ENCODE measurements at regions not wholly inside any gene's neighbourhood (a gene's known extent, or its start where the extent isn't known, plus 50 kb on each side); places are given as distances from the start of the nearest gene placed in this dataset.
"Not testable (repeated sequence)": the region's sequence is repeated elsewhere in the genome, so short reads cannot be mapped to it uniquely, and the experiment has no call there.

GRCh38 chr1:101484689-101485338 lies 248.0 kb downstream of the S1PR1 start:
- DNase-seq (ENCODE audit: low read depth), result no peak

- DNase-seq (ENCODE audit: low read depth), result no peak
Measured at GRCh38 chr1:101485712-101486111, 248.9 kb downstream of the S1PR1 start.

DNA sequence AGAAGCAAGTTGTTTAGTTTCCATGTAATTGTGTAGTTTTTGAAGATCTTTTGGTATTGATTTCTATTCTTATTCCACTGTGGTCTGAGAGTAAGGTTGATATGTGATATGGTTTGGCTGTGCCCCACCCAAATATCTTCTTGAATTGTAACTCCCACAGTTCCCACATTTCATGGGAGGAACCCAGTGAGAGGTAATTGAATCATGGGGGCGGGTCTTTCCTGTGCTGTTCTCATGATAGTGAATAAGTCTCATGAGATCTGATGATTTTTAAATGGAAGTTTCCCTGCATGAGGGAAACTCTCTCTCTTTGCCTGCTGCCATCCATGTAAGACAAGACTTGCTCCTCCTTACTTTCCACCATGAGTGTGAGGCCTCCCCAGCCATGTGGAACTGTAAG lies 255.3 kb downstream of the S1PR1 start:
- DNase-seq (ENCODE audit: low read depth), result not testable (repeated sequence)

GRCh38 chr1:101493920-101494319 lies 257.1 kb downstream of the S1PR1 start:
- DNase-seq (ENCODE audit: low read depth), result not testable (repeated sequence)

- DNase-seq (ENCODE audit: low read depth), result no peak
Measured at GRCh38 chr1:101496109-101496508, 259.3 kb downstream of the S1PR1 start.

DNA sequence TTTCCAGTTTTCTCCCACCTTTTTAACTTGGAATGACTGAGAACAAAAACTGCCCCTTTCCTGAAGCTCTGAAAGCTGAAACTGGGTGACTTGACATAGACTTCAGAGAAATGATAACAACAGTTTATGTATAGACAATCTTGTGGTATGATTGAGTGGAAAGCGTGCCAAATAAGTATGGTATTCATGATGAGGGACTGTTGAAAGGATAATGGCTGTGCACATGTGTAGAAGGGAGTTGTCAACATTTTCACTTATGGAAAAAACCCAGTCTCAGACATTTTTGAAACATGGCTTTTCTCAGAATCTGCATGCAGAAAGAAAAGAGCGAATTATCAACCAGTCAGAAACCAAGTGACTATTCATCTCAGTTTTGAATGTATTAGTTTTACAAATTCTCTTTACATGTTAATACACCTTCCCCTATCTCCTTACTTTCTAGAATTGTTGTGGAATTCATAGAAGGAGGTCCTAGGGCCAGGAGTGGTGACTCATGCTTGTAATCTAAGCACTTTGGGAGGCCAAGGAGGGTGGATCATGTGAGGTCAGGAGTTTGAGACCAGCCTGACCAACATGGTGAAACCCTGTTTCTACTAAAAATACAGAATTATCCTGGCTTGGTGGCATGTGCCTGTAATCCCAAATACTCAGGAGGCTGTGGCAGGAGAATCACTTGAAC lies 261.2 kb downstream of the S1PR1 start:
- no peak for DNase-seq (ENCODE audit: low read depth)

- DNase-seq (ENCODE audit: low read depth), result not testable (repeated sequence)
Measured at GRCh38 chr1:101504106-101504505, 267.3 kb downstream of the S1PR1 start.

GRCh38 chr1:101505240-101505639 lies 268.4 kb downstream of the S1PR1 start:
- not testable (repeated sequence) for DNase-seq (ENCODE audit: low read depth)

DNA sequence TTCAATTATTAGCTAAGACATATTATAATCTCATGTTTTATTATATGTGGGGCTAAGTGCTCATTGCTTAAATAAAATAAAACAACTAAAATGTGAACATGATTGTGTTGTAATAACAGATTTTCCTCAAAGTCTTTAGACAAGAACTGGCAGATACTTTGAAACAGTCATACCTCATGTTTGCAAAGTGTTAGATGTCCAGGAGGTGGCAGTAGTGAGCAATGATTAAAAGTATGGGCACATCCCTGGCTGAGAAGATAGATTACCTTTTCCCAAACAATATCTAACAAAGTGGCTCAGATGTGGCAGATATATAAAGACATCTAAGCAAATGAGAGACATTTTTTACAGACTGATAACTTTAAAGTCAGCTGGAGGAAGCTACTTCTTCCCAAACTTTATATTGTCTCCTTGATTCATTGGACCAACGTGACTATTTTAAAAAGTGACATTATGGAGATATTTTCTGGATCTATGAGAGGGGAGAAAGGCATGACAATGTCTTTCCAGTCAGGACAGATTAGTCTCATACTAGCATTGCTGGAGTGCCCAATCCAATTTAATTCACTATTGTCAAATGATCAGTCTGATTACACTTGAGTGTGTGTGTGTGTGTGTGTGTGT lies 269.8 kb downstream of the S1PR1 start:
- DNase-seq (ENCODE audit: low read depth), result peak; percentile 9

GRCh38 chr1:101507547-101507971 lies 270.7 kb downstream of the S1PR1 start:
- no peak for DNase-seq (ENCODE audit: low read depth)

DNA sequence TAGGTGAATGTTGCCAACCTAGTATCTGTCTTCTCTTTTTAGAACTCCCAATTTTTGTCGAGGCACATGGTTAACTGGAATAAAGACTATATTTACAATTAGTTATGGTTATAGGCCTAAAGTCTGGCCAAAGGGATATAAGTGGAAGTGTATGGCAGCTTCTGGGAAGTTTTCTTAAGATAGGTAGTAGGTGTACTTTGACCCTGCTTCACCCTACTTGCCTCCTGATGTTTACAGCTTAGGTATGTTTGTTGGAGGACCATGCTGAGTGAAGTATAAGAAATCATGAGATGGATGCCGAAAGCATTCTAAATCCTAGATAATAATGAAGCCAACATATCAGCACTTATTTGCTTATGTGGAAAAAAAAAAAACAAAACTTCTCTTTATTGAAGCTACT lies 272.1 kb downstream of the S1PR1 start:
- no peak for DNase-seq (ENCODE audit: low read depth)

- no peak for DNase-seq (ENCODE audit: low read depth)
Measured at GRCh38 chr1:101509370-101509769, 272.6 kb downstream of the S1PR1 start.

DNA sequence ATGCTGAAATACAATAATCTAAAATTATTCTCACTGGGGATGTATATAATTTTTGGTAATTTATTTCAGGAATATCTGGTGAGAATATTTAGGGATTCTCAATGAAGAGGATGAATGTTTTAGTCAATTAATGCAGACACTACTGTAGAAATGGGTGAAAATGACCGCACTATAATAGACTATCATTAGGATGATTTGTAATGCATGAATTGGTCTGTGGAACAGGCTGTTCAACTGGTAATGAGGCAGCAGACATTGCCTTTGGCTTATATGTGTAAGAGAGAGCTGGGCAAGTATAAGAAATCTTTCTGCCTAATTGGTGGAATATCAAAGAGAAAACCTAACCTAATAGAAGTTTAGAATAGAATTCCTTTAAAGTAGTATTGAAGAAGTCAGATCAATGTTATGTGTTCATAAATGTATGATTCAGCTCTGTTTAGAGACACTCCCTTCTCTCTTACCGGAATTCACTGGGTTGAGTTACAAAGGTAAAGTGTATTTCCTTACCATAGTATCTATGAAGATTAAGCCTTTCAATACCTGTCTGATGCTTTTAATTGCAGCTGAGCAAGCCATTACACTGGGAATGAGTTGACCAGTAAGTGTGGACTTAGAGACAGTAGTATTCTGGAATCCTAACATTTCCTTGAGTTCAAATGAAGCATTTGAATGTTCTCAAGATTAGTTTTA lies 274.5 kb downstream of the S1PR1 start:
- no peak for DNase-seq (ENCODE audit: low read depth)

DNA sequence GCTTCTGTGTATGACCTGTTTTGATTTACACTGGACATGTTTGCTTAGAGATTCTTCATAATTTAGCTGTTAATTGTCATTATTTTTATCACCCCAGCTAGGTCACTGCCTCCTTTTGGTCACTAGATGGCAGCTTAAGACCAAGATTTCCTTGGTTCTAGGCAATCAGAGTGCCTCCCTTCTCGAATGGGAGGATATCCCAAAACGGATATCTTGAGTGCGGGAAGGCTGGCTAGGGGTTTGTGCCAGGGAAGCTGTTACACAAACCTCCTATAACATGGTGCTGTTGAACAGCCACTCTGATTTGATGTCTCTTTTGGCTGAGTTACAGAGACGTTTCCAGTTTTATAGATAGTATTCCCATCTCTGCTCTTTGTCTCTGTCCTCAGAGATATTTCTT lies 283.5 kb downstream of the S1PR1 start:
- no peak for DNase-seq (ENCODE audit: low read depth)

DNA sequence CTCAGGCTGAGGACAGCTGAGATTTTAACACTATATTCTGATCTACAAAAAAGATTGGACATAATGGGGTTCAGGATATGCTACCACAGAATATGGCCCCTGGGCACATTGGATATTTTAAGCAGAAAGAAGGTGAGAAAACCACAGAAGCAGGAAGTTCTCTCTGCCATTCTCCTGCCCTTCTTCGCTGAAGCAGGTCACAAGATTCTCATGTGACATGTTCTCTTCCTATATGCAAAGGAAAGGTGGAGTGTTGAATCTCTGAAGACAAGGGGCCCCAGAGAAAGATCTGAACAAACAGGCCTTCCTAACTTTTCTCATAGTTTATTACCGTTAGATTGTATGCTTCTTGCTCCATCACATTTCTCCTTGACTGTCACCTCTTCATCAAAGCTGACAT lies 285.7 kb downstream of the S1PR1 start:
- DNase-seq (ENCODE audit: low read depth), result no peak

DNA sequence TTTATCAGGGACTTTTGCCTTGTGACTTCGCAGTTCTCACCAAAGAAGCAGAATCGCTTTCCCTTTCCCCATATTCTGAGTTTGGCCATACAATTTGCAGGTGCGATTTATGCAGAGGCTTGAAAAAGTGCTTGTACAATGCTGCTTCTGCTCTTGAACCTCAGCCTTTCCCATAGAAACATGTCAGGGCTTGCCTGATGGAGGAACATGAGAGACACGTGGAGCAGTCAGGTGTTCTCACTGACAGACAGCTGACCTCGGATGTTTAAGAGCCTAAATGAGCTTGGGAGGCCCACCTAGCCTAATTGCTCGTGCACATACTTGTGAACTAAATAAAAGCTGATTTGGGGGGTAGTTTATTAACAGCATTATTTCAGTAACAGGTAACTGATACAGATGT lies 290.0 kb downstream of the S1PR1 start:
- DNase-seq (ENCODE audit: low read depth), result no peak

DNA sequence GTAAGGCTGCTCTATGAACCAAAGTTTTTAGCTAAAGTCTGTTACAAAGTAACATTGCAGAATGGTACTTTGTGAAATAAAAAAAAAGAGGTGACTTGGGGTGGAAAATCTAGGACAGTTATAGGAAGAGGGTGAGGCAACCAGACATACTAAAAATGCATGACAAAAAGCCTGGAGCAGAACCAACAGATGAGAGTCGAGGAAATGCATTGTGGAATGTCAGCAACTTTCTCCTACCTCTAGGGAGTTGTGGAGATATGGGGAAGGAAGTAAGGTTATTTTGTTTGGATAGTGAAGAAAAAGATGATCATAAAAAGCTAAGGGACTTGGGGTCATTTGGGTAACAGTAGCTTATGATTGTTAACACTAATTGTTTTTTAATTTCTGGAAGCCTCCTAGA lies 295.6 kb downstream of the S1PR1 start:
- DNase-seq (ENCODE audit: low read depth), result no peak

GRCh38 chr1:101540161-101540560 lies 303.3 kb downstream of the S1PR1 start:
- no peak for DNase-seq (ENCODE audit: low read depth)

- no peak for DNase-seq (ENCODE audit: low read depth)
Measured at GRCh38 chr1:101546885-101547284, 310.1 kb downstream of the S1PR1 start.

DNA sequence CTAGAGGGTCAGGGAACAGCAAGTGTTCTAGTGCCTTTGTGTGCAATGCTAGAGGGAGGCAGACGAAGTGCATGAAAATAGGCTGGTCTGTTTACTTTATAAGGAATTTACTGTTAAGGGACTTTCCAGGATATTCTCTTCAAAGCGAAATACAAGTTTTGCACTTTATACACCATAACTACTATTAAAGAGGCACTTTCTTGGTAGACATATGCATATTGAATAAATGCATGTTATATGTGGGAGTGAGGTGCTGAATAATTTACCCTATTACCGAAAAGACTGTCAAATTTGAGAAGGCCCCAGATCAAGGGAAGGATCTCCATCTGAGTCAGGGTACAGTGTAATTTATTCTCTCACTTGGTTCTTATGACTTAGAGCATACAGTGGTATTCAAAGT lies 310.5 kb downstream of the S1PR1 start:
- no peak for DNase-seq (ENCODE audit: low read depth)

- DNase-seq (ENCODE audit: low read depth), result no peak
Measured at GRCh38 chr1:101548376-101548775, 311.6 kb downstream of the S1PR1 start.

- DNase-seq (ENCODE audit: low read depth), result no peak
Measured at GRCh38 chr1:101550581-101550980, 313.8 kb downstream of the S1PR1 start.
